Adrenal gland (tissue), 9 donors: ENCODE measurements at regions not wholly inside any gene's neighbourhood (a gene's known extent, or its start where the extent isn't known, plus 50 kb on each side); places are given as distances from the start of the nearest gene placed in this dataset.

Experiments
- DNase-seq, 7 donors: peaks; one replicate each; pipeline ENCODE4 v3.0.0-alpha.2; 2019 to 2020
- H3K27ac ChIP-seq, 5 donors: fragments of 200-600 bp; sonication (generic) in 4 of 5; 1 replicate in 3 of 5; 2 replicates in 2 of 5; pipeline versions ENCODE4 v1.5.1 to v1.8.0; 2016 to 2020; ENCODE audit warnings: mild to moderate bottlenecking in 1 of 5
- H3K27me3 ChIP-seq: fragments of 200-600 bp; 2 replicates; pipeline ENCODE4 v1.8.0; 2021
- H3K36me3 ChIP-seq, 2 donors: fragments of 200-600 bp; replicated peaks in 1 of 2; 1 replicate in 1 of 2; 2 replicates in 1 of 2; pipeline versions ENCODE4 v1.5.1 to v1.8.0; 2018 to 2022
- H3K4me1 ChIP-seq, 2 donors: fragments of 200-600 bp; replicated peaks in 1 of 2; 1 replicate in 1 of 2; 2 replicates in 1 of 2; pipeline versions ENCODE4 v1.5.1 to v1.8.0; 2018 to 2021
- H3K4me3 ChIP-seq, 4 donors: fragments of 200-600 bp; sonication (generic) in 3 of 4; one replicate each; pipeline ENCODE4 v1.5.1; 2016 to 2018
- H3K9me3 ChIP-seq, 3 donors: fragments of 200-600 bp; sonication (generic) in 1 of 3; replicated peaks in 1 of 3; 1 replicate in 2 of 3; 2 replicates in 1 of 3; pipeline versions ENCODE4 v1.5.1 to v1.8.0; 2016 to 2021
- POLR2A ChIP-seq, 2 donors: fragments of 450-650 bp; IDR thresholded peaks; one replicate each; pipeline ENCODE4 v1.6.1; 2017; ENCODE audit warnings: antibody characterized with exemption in 2 of 2, mild to moderate bottlenecking in 2 of 2, moderate library complexity in 1 of 2
- WGBS, 4 donors: extraction: QIAGEN DNeasy Blood & Tissue Kit in 2 of 4; methylation state at CpG; one replicate each; pipeline versions ENCODE4 v1.1.5 to v1.1.7; 2013 to 2017; 5-methylcytosine and 5-hydroxymethylcytosine counted together
- intact Hi-C, 2 donors: fragments of 100-400 bp; cut with DNase I; formaldehyde crosslinking; loops; one replicate each; pipeline versions ENCODE4 v1.14.1 to v1.15.0; 2022 to 2023
- TF ChIP-seq, protein P1 (sequence below), 6 experiments: fragments of 450-650 bp in 4 of 6; fragments of 200-600 bp in 2 of 6; sonication (generic) in 1 of 6; IDR thresholded peaks; 1 replicate in 5 of 6; 2 replicates in 1 of 6; pipeline versions ENCODE4 v1.5.1 to v1.8.0; 2016 to 2021; ENCODE audit warnings: antibody characterized with exemption in 6 of 6, mild to moderate bottlenecking in 2 of 6, moderate library complexity in 1 of 6
- donor health status: healthy with polysubstance abuse.
- donor health status: Bipolar disorder and iron deficiency.
- donor health status: DM: yes; HTN: yes; CAD: no.
- donor health status: DM: no; HTN: no; CAD: no.
- donor health status: DM: no; HTN: no; CAD: no.

- DNase-seq = peak; percentile 69 to 93 (median 83)
- WGBS, 4 donors = 26 to 48% (median 42%) methylated on average over 2 of the region's 2 CpGs
- TF ChIP-seq POLR2A (IDR thresholded peaks at IDR 0.05) = peak in 1 of 2 donors; percentile 24
- TF ChIP-seq, protein P1, sequence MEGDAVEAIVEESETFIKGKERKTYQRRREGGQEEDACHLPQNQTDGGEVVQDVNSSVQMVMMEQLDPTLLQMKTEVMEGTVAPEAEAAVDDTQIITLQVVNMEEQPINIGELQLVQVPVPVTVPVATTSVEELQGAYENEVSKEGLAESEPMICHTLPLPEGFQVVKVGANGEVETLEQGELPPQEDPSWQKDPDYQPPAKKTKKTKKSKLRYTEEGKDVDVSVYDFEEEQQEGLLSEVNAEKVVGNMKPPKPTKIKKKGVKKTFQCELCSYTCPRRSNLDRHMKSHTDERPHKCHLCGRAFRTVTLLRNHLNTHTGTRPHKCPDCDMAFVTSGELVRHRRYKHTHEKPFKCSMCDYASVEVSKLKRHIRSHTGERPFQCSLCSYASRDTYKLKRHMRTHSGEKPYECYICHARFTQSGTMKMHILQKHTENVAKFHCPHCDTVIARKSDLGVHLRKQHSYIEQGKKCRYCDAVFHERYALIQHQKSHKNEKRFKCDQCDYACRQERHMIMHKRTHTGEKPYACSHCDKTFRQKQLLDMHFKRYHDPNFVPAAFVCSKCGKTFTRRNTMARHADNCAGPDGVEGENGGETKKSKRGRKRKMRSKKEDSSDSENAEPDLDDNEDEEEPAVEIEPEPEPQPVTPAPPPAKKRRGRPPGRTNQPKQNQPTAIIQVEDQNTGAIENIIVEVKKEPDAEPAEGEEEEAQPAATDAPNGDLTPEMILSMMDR (IDR thresholded peaks at IDR 0.05) = no peak
- Histone ChIP-seq H3K27me3 (no peaks in the 10 kb centered on the region), H3K4me3 (no peak overlapping the region), H3K4me1 (peaks cover 8 to 20% of the 10 kb centered on the region in 2 donors), H3K27ac (peak overlapping the region; percentile 11 to 87 (median 74)), H3K36me3 (no peaks in the 10 kb centered on the region), H3K9me3 (no peaks in the 10 kb centered on the region)
- intact Hi-C loops = no loop called here
These were observed 257.4 kb upstream of the CAMK1G start for GRCh38 chr1:209326076-209326475.

GRCh38 chr1:209326831-209327230, 256.7 kb upstream of the CAMK1G start:
- Histone ChIP-seq H3K27ac (no peak overlapping the region), H3K4me1 (peaks cover 8 to 20% of the 10 kb centered on the region in 2 donors), H3K4me3 (no peak overlapping the region), H3K27me3 (no peaks in the 10 kb centered on the region), H3K36me3 (no peaks in the 10 kb centered on the region), H3K9me3 (no peaks in the 10 kb centered on the region)
- 58 to 81% (median 78%) methylated on average over 6 to 7 of the region's 7 CpGs for WGBS, 4 donors
- TF ChIP-seq POLR2A (IDR thresholded peaks at IDR 0.05) = no peak
- TF ChIP-seq, protein P1 (IDR thresholded peaks at IDR 0.05) = no peak
- intact Hi-C loops = no loop called here
- DNase-seq = peak in 4 of 7 donors; percentile 19 to 49 (median 24)

- TF ChIP-seq, protein P1 (IDR thresholded peaks at IDR 0.05) = no peak
- no peak for TF ChIP-seq POLR2A (IDR thresholded peaks at IDR 0.05)
- Histone ChIP-seq H3K27me3 (no peaks in the 10 kb centered on the region), H3K36me3 (no peaks in the 10 kb centered on the region), H3K9me3 (no peaks in the 10 kb centered on the region), H3K4me1 (peaks cover 8 to 20% of the 10 kb centered on the region in 2 donors), H3K27ac (no peak overlapping the region), H3K4me3 (no peak overlapping the region)
- intact Hi-C loops = no loop called here
- DNase-seq = no peak
- 58 to 66% (median 62%) methylated on average over 4 of the region's 4 CpGs for WGBS, 4 donors
These were observed 255.3 kb upstream of the CAMK1G start for GRCh38 chr1:209328196-209328595.

- intact Hi-C loops = no loop called here
- Histone ChIP-seq H3K27ac (no peak overlapping the region), H3K27me3 (no peaks in the 10 kb centered on the region), H3K36me3 (no peaks in the 10 kb centered on the region), H3K9me3 (no peaks in the 10 kb centered on the region), H3K4me1 (no peaks in the 10 kb centered on the region), H3K4me3 (no peak overlapping the region)
- peak; percentile 23 to 66 (median 57) for DNase-seq
- 29 to 62% (median 53%) methylated on average over 2 of the region's 2 CpGs for WGBS, 4 donors
- TF ChIP-seq, protein P1 (IDR thresholded peaks at IDR 0.05) = peak; percentile 45 to 77 (median 57)
- TF ChIP-seq POLR2A (IDR thresholded peaks at IDR 0.05) = no peak
These were observed 248.3 kb upstream of the CAMK1G start for GRCh38 chr1:209335178-209335577.
